Stimulated activated CD8-positive, alpha-beta memory T cell treated with anti-CD3 and anti-CD28 coated beads, Interleukin-12 subunit alpha, Interleukin-12 subunit beta, amount 100 ng/mL, for 1 hour (primary cell): ENCODE measurements at regions not wholly inside any gene's neighbourhood (a gene's known extent, or its start where the extent isn't known, plus 50 kb on each side); places are given as distances from the start of the nearest gene placed in this dataset.
"Not testable (repeated sequence)": the region's sequence is repeated elsewhere in the genome, so short reads cannot be mapped to it uniquely, and the experiment has no call there.

Experiments used
- DNase-seq: peaks from one replicate; pipeline ENCODE4 v3.0.0-alpha.2; 2020; ENCODE audit warnings: low read depth

GRCh38 chr3:23103764-23104163 lies 99.4 kb upstream of the UBE2E2 start:
- no peak for DNase-seq

GRCh38 chr3:23105048-23105447 lies 98.1 kb upstream of the UBE2E2 start:
- DNase-seq = no peak

- no peak for DNase-seq
These were observed 96.5 kb upstream of the UBE2E2 start for GRCh38 chr3:23106666-23107065.

- DNase-seq = no peak
These were observed 95.9 kb upstream of the UBE2E2 start for GRCh38 chr3:23107221-23107620.

GRCh38 chr3:23108451-23109057 lies 94.6 kb upstream of the UBE2E2 start:
- DNase-seq = no peak

GRCh38 chr3:23111286-23111685 lies 91.8 kb upstream of the UBE2E2 start:
- DNase-seq = no peak

GRCh38 chr3:23111797-23112196 lies 91.3 kb upstream of the UBE2E2 start:
- DNase-seq = no peak

- DNase-seq = no peak
These were observed 90.6 kb upstream of the UBE2E2 start for GRCh38 chr3:23112491-23112890.

- DNase-seq = no peak
These were observed 89.5 kb upstream of the UBE2E2 start for GRCh38 chr3:23113455-23114171.

GRCh38 chr3:23114432-23114831 lies 88.7 kb upstream of the UBE2E2 start:
- DNase-seq = no peak

GRCh38 chr3:23115171-23115877 lies 87.8 kb upstream of the UBE2E2 start:
- DNase-seq = no peak

- no peak for DNase-seq
These were observed 86.9 kb upstream of the UBE2E2 start for GRCh38 chr3:23116081-23116837.

- no peak for DNase-seq
These were observed 85.3 kb upstream of the UBE2E2 start for GRCh38 chr3:23117856-23118255.

GRCh38 chr3:23127196-23127595 lies 75.9 kb upstream of the UBE2E2 start:
- DNase-seq = no peak

- DNase-seq = no peak
These were observed 74.5 kb upstream of the UBE2E2 start for GRCh38 chr3:23128655-23129054.

GRCh38 chr3:23129117-23129516 lies 74.0 kb upstream of the UBE2E2 start:
- DNase-seq = no peak

GRCh38 chr3:23129817-23130216 lies 73.3 kb upstream of the UBE2E2 start:
- DNase-seq = no peak

- DNase-seq = no peak
These were observed 72.7 kb upstream of the UBE2E2 start for GRCh38 chr3:23130406-23130805.

- no peak for DNase-seq
These were observed 67.9 kb upstream of the UBE2E2 start for GRCh38 chr3:23135026-23135785.

GRCh38 chr3:23136054-23136453 lies 67.1 kb upstream of the UBE2E2 start:
- DNase-seq = no peak

- DNase-seq = not testable (repeated sequence)
These were observed 59.1 kb upstream of the UBE2E2 start for GRCh38 chr3:23144051-23144450.

- DNase-seq = no peak
These were observed 57.0 kb upstream of the UBE2E2 start for GRCh38 chr3:23146163-23146562.
